ENCODE measurements at regions not wholly inside any gene's neighbourhood (a gene's known extent, or its start where the extent isn't known, plus 50 kb on each side); places are given as distances from the start of the nearest gene placed in this dataset.

DNA sequence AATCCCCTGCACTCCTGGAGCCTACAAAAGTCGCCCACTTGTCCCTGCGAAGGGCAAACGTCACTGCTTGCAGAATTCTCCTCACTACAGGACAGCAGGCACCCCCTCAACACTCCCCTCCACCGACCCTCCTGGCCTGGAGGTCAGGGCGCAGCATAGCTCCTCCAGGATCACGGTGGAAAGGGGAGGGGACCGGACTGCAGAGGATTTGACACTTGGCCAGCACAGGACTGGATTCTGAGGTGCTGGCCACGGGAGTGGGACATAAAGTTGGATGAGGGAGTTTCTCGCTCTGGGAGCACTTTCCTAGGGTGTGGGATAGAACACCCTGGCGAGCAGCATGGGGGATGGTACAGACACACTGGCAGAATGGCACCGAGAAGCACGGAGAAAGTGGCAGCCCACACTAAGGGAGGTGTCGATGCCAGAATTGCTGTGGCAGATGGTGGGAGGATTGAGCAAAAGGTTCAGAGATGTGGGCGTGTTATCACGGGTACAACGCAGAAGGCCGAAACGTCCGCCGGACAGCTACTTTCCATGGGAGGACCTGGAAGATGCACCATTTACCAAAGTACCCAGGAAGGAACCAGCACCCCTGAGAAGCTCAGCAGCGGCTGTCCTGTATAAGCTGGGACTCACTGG is 51.4 kb upstream of the DIO3 start:
- TF ChIP-seq EZH2phosphoT487 (IDR thresholded peaks at IDR 0.05; ENCODE audit: low read length) (no peak), EZH2 (optimal IDR thresholded peaks at IDR 0.05; ENCODE audit: low read depth, low read length) (no peak)
- TF ChIP-seq, protein P1, sequence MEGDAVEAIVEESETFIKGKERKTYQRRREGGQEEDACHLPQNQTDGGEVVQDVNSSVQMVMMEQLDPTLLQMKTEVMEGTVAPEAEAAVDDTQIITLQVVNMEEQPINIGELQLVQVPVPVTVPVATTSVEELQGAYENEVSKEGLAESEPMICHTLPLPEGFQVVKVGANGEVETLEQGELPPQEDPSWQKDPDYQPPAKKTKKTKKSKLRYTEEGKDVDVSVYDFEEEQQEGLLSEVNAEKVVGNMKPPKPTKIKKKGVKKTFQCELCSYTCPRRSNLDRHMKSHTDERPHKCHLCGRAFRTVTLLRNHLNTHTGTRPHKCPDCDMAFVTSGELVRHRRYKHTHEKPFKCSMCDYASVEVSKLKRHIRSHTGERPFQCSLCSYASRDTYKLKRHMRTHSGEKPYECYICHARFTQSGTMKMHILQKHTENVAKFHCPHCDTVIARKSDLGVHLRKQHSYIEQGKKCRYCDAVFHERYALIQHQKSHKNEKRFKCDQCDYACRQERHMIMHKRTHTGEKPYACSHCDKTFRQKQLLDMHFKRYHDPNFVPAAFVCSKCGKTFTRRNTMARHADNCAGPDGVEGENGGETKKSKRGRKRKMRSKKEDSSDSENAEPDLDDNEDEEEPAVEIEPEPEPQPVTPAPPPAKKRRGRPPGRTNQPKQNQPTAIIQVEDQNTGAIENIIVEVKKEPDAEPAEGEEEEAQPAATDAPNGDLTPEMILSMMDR (IDR thresholded peaks at IDR 0.05; ENCODE audit: low read length): no peak

All from MM.1S (cell line).